ENCODE measurements at regions not wholly inside any gene's neighbourhood (a gene's known extent, or its start where the extent isn't known, plus 50 kb on each side); places are given as distances from the start of the nearest gene placed in this dataset.

DNA sequence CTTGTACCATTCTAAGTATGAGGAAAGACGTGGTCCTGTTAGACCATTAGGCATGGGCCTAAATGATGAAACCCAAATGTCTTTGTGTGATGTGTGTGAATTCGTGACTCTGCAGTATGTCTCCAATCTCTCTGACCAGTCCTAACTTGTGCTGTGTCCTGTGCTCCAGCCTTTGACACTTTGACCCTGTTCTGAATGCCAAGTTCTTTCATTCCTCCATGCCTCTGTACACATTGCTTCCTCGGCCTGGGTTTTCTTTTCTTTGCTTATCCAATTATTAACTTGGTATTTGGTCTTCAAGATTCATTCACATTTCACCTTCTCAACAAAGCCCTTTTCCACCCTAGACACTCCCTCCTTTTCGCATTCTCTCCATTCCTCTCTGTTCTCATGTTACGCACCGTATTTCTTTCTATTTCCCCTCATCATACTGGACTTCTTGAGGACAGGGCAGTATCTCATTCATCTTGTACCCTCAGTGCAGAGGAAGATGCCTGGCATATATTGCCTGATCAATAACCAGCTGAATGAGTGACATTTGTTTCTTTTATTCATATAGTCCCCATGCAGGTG, 138.7 kb downstream of the F11 start:
- Histone ChIP-seq H3K4me2 (ENCODE audit: control insufficient read depth, insufficient read depth) (no peak overlapping the region), H3K27me3 (replicated peaks in 1 of 2; ENCODE audit: control insufficient read depth in 2 of 2, insufficient read depth in 2 of 2, low read length in 1 of 2) (no peaks in the 10 kb centered on the region), H4K20me1 (ENCODE audit: control insufficient read depth, insufficient read depth) (no peaks in the 10 kb centered on the region), H3K4me1 (ENCODE audit: control insufficient read depth, insufficient read depth, low read length) (no peaks in the 10 kb centered on the region), H3K9ac (ENCODE audit: control insufficient read depth, insufficient read depth, low read length) (no peak overlapping the region), H3K9me3 (replicated peaks; ENCODE audit: control insufficient read depth, insufficient read depth, low read length) (no peaks in the 10 kb centered on the region; the same call in 2 of the 3 replicates), H3K4me3 (no peak overlapping the region), H2AFZ (ENCODE audit: control insufficient read depth, low read depth, low read length) (no peak overlapping the region), H3K27ac (ENCODE audit: control insufficient read depth, insufficient read depth) (no peak overlapping the region), H3K36me3 (ENCODE audit: control insufficient read depth in 2 of 2, insufficient read depth in 2 of 2, low read length in 1 of 2) (no peaks in the 10 kb centered on the region), H3K79me2 (ENCODE audit: control insufficient read depth, insufficient read depth, low read length) (no peaks in the 10 kb centered on the region)
- intact Hi-C loops (cut with micrococcal nuclease; ENCODE audit: unreplicated experiment), result no loop called here
- RAD21 ChIA-PET (ENCODE audit: unreplicated experiment), result no interaction called here
- ATAC-seq (no peak), FAIRE-seq (no peak), DNase-seq (ENCODE audit: low read depth, low spot score) (no peak)
- POLR2A ChIA-PET, result no interaction called here
- CTCF ChIA-PET, result no interaction called here
- no TSS peak for BruUV-seq (replicated peaks)
- SMC1A ChIA-PET (ENCODE audit: uncharacterized antibody, unreplicated experiment), result no interaction called here
- in situ Hi-C loops (cut with MboI), result no loop called here
- TF ChIP-seq ZNF384 (IDR thresholded peaks at IDR 0.05; ENCODE audit: borderline replicate concordance, low read depth, low read length), result no peak
- TF ChIP-seq, protein P1, sequence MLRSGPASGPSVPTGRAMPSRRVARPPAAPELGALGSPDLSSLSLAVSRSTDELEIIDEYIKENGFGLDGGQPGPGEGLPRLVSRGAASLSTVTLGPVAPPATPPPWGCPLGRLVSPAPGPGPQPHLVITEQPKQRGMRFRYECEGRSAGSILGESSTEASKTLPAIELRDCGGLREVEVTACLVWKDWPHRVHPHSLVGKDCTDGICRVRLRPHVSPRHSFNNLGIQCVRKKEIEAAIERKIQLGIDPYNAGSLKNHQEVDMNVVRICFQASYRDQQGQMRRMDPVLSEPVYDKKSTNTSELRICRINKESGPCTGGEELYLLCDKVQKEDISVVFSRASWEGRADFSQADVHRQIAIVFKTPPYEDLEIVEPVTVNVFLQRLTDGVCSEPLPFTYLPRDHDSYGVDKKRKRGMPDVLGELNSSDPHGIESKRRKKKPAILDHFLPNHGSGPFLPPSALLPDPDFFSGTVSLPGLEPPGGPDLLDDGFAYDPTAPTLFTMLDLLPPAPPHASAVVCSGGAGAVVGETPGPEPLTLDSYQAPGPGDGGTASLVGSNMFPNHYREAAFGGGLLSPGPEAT (IDR thresholded peaks at IDR 0.05; ENCODE audit: low read depth), result no peak
- no peak for TF ChIP-seq MTA3 (IDR thresholded peaks at IDR 0.05; ENCODE audit: borderline replicate concordance, low read length)
- no peak for TF ChIP-seq NFYA (IDR thresholded peaks at IDR 0.05; ENCODE audit: borderline replicate concordance, low read depth, low read length)
- TF ChIP-seq, protein P2, sequence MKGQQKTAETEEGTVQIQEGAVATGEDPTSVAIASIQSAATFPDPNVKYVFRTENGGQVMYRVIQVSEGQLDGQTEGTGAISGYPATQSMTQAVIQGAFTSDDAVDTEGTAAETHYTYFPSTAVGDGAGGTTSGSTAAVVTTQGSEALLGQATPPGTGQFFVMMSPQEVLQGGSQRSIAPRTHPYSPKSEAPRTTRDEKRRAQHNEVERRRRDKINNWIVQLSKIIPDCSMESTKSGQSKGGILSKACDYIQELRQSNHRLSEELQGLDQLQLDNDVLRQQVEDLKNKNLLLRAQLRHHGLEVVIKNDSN (IDR thresholded peaks at IDR 0.05; ENCODE audit: borderline replicate concordance, extremely low read length, insufficient read depth, low read depth, low read length), result no peak
- TF ChIP-seq, protein P3, sequence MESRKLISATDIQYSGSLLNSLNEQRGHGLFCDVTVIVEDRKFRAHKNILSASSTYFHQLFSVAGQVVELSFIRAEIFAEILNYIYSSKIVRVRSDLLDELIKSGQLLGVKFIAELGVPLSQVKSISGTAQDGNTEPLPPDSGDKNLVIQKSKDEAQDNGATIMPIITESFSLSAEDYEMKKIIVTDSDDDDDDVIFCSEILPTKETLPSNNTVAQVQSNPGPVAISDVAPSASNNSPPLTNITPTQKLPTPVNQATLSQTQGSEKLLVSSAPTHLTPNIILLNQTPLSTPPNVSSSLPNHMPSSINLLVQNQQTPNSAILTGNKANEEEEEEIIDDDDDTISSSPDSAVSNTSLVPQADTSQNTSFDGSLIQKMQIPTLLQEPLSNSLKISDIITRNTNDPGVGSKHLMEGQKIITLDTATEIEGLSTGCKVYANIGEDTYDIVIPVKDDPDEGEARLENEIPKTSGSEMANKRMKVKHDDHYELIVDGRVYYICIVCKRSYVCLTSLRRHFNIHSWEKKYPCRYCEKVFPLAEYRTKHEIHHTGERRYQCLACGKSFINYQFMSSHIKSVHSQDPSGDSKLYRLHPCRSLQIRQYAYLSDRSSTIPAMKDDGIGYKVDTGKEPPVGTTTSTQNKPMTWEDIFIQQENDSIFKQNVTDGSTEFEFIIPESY (IDR thresholded peaks at IDR 0.05), result no peak
- TF ChIP-seq EGR1 (IDR thresholded peaks at IDR 0.05; ENCODE audit: borderline replicate concordance in 1 of 2, low read depth in 2 of 2, low read length in 2 of 2), result no peak
- no peak for TF ChIP-seq HDAC6 (IDR thresholded peaks at IDR 0.05; ENCODE audit: unreplicated experiment)
- TF ChIP-seq NFYB (IDR thresholded peaks at IDR 0.05; ENCODE audit: insufficient read depth, low read depth, low read length), result no peak
- TF ChIP-seq RAD51 (IDR thresholded peaks at IDR 0.05), result no peak
- no peak for TF ChIP-seq CBFB (IDR thresholded peaks at IDR 0.05; ENCODE audit: low read depth)
- TF ChIP-seq KLF5 (IDR thresholded peaks at IDR 0.05; ENCODE audit: partially characterized antibody), result no peak
- TF ChIP-seq JUNB (IDR thresholded peaks at IDR 0.05), result no peak
- TF ChIP-seq, protein P4, sequence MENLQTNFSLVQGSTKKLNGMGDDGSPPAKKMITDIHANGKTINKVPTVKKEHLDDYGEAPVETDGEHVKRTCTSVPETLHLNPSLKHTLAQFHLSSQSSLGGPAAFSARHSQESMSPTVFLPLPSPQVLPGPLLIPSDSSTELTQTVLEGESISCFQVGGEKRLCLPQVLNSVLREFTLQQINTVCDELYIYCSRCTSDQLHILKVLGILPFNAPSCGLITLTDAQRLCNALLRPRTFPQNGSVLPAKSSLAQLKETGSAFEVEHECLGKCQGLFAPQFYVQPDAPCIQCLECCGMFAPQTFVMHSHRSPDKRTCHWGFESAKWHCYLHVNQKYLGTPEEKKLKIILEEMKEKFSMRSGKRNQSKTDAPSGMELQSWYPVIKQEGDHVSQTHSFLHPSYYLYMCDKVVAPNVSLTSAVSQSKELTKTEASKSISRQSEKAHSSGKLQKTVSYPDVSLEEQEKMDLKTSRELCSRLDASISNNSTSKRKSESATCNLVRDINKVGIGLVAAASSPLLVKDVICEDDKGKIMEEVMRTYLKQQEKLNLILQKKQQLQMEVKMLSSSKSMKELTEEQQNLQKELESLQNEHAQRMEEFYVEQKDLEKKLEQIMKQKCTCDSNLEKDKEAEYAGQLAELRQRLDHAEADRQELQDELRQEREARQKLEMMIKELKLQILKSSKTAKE (IDR thresholded peaks at IDR 0.05; ENCODE audit: low read depth, poor library complexity, severe bottlenecking), result no peak
- no peak for TF ChIP-seq CHD2 (IDR thresholded peaks at IDR 0.05; ENCODE audit: borderline replicate concordance, low read depth, low read length)
- no peak for TF ChIP-seq NR2C1 (IDR thresholded peaks at IDR 0.05)
- no peak for TF ChIP-seq MEF2B (IDR thresholded peaks at IDR 0.05; ENCODE audit: partially characterized antibody, poor library complexity, severe bottlenecking)
- TF ChIP-seq TCF7 (IDR thresholded peaks at IDR 0.05; ENCODE audit: borderline replicate concordance), result no peak
- TF ChIP-seq MTA2 (IDR thresholded peaks at IDR 0.05; ENCODE audit: low read depth), result no peak
- 36% methylated on average over 6 of the region's 6 CpGs for WGBS (ENCODE audit: insufficient coverage, insufficient replicate concordance, low lambda C conversion rate, missing lambda C conversion rate)

Measured in GM12878 (cell line).